ENCODE measurements at regions not wholly inside any gene's neighbourhood (a gene's known extent, or its start where the extent isn't known, plus 50 kb on each side); places are given as distances from the start of the nearest gene placed in this dataset.

GRCh38 chr20:48191200-48191599 lies 405.9 kb upstream of the SULF2 start:
- intact Hi-C loops (cut with DNase I), result no loop called here
- DNase-seq (ENCODE audit: low spot score), result no peak

GRCh38 chr20:48190757-48191156 lies 405.5 kb upstream of the SULF2 start:
- DNase-seq (ENCODE audit: low spot score), result no peak
- intact Hi-C loops (cut with DNase I), result no loop called here

GRCh38 chr20:48189181-48189580 lies 403.9 kb upstream of the SULF2 start:
- no peak for DNase-seq (ENCODE audit: low spot score)
- intact Hi-C loops (cut with DNase I), result no loop called here

GRCh38 chr20:48187851-48188250 lies 402.6 kb upstream of the SULF2 start:
- no peak for DNase-seq (ENCODE audit: low spot score)
- intact Hi-C loops (cut with DNase I), result no loop called here

GRCh38 chr20:48186915-48187314 lies 401.6 kb upstream of the SULF2 start:
- intact Hi-C loops (cut with DNase I), result no loop called here
- no peak for DNase-seq (ENCODE audit: low spot score)

- no peak for DNase-seq (ENCODE audit: low spot score)
- intact Hi-C loops (cut with DNase I), result no loop called here
Measured at GRCh38 chr20:48186447-48186846, 401.2 kb upstream of the SULF2 start.

- DNase-seq (ENCODE audit: low spot score), result no peak
- intact Hi-C loops (cut with DNase I), result no loop called here
Measured at GRCh38 chr20:48184229-48184628, 398.9 kb upstream of the SULF2 start.

- no peak for DNase-seq (ENCODE audit: low spot score)
- intact Hi-C loops (cut with DNase I), result no loop called here
Measured at GRCh38 chr20:48181261-48181935, 396.1 kb upstream of the SULF2 start.

- intact Hi-C loops (cut with DNase I), result no loop called here
- DNase-seq (ENCODE audit: low spot score), result no peak
Measured at GRCh38 chr20:48180618-48181017, 395.3 kb upstream of the SULF2 start.

- no peak for DNase-seq (ENCODE audit: low spot score)
- intact Hi-C loops (cut with DNase I), result no loop called here
Measured at GRCh38 chr20:48180024-48180423, 394.7 kb upstream of the SULF2 start.

GRCh38 chr20:48178633-48179032 lies 393.4 kb upstream of the SULF2 start:
- intact Hi-C loops (cut with DNase I), result no loop called here
- DNase-seq (ENCODE audit: low spot score), result no peak

- intact Hi-C loops (cut with DNase I), result no loop called here
- DNase-seq (ENCODE audit: low spot score), result no peak
Measured at GRCh38 chr20:48177058-48177457, 391.8 kb upstream of the SULF2 start.

GRCh38 chr20:48176139-48176538 lies 390.9 kb upstream of the SULF2 start:
- no peak for DNase-seq (ENCODE audit: low spot score)
- intact Hi-C loops (cut with DNase I), result no loop called here

- DNase-seq (ENCODE audit: low spot score), result no peak
- intact Hi-C loops (cut with DNase I), result no loop called here
Measured at GRCh38 chr20:48175261-48175660, 390.0 kb upstream of the SULF2 start.

- DNase-seq (ENCODE audit: low spot score), result no peak
- intact Hi-C loops (cut with DNase I), result no loop called here
Measured at GRCh38 chr20:48172357-48172702, 387.0 kb upstream of the SULF2 start.

GRCh38 chr20:48171626-48172356 lies 386.5 kb upstream of the SULF2 start:
- intact Hi-C loops (cut with DNase I), result no loop called here
- no peak for DNase-seq (ENCODE audit: low spot score)

GRCh38 chr20:48171071-48171470 lies 385.8 kb upstream of the SULF2 start:
- DNase-seq (ENCODE audit: low spot score), result no peak
- intact Hi-C loops (cut with DNase I), result no loop called here

- intact Hi-C loops (cut with DNase I), result no loop called here
- no peak for DNase-seq (ENCODE audit: low spot score)
Measured at GRCh38 chr20:48170625-48171024, 385.3 kb upstream of the SULF2 start.

- intact Hi-C loops (cut with DNase I), result no loop called here
- DNase-seq (ENCODE audit: low spot score), result no peak
Measured at GRCh38 chr20:48169650-48170225, 384.5 kb upstream of the SULF2 start.

GRCh38 chr20:48166082-48166835 lies 381.0 kb upstream of the SULF2 start:
- intact Hi-C loops (cut with DNase I), result no loop called here
- no peak for DNase-seq (ENCODE audit: low spot score)

- no peak for DNase-seq (ENCODE audit: low spot score)
- intact Hi-C loops (cut with DNase I), result no loop called here
Measured at GRCh38 chr20:48165401-48165685, 380.1 kb upstream of the SULF2 start.

All from cardiac septum (tissue), 1 donor.